ENCODE measurements at regions not wholly inside any gene's neighbourhood (a gene's known extent, or its start where the extent isn't known, plus 50 kb on each side); places are given as distances from the start of the nearest gene placed in this dataset.
"Not testable (repeated sequence)": the region's sequence is repeated elsewhere in the genome, so short reads cannot be mapped to it uniquely, and the experiment has no call there.

DNA sequence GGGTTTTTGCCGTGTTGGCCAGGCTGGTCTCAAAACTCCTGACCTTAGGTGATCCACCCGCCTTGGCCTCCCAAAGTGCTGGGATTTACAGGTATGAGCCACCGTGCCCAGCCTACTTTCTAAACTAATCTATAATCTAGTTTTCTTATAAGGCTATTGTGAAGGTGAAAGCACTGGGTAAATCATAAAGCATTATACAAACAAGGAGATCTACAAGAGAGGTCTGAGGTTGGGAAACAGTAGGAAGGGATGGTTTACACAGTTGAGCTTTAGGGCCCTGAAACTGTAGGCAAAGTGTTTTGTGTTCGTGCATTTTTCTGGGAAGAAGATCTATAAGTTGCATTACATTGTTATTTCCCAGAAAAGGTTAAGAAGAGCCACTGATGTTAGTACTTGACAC lies 84.9 kb upstream of the MED13 start:
- WGBS = 88% methylated on average over 4 of the region's 4 CpGs
- no peaks in the 10 kb centered on the region for H3K9me3 ChIP-seq
- no peaks in the 10 kb centered on the region for H3K4me1 ChIP-seq
- H3K4me3 ChIP-seq = no peak overlapping the region
- H3K27ac ChIP-seq = no peak overlapping the region
- no peak for DNase-seq (ENCODE audit: low spot score in 2 of 2)
- no peak for TF ChIP-seq EP300 (IDR thresholded peaks at IDR 0.05)
- TF ChIP-seq POLR2A (IDR thresholded peaks at IDR 0.05) = no peak
- TF ChIP-seq, protein P1, sequence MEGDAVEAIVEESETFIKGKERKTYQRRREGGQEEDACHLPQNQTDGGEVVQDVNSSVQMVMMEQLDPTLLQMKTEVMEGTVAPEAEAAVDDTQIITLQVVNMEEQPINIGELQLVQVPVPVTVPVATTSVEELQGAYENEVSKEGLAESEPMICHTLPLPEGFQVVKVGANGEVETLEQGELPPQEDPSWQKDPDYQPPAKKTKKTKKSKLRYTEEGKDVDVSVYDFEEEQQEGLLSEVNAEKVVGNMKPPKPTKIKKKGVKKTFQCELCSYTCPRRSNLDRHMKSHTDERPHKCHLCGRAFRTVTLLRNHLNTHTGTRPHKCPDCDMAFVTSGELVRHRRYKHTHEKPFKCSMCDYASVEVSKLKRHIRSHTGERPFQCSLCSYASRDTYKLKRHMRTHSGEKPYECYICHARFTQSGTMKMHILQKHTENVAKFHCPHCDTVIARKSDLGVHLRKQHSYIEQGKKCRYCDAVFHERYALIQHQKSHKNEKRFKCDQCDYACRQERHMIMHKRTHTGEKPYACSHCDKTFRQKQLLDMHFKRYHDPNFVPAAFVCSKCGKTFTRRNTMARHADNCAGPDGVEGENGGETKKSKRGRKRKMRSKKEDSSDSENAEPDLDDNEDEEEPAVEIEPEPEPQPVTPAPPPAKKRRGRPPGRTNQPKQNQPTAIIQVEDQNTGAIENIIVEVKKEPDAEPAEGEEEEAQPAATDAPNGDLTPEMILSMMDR (IDR thresholded peaks at IDR 0.05) = no peak
- no peak for TF ChIP-seq POLR2AphosphoS5 (IDR thresholded peaks at IDR 0.05)
- H3K36me3 ChIP-seq = no peaks in the 10 kb centered on the region
- H3K27me3 ChIP-seq = peaks cover 3% of the 10 kb centered on the region

DNA sequence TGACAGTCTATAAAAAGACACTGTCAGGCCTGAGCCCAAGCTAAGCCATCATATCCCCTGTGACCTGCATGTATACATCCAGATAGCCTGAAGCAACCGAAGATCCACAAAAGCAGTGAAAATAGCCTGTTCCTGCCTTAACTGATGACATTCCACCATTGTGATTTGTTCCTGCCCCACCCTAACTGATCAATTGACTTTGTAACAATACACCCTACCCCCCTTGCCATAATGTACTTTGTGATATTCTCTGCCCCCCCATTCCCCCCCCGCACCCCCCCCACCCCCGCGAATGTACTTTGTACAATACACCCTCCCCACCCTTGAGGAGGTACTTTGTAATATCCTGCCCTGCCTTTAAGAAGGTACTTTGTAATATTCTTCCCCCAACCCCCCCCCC lies 82.2 kb upstream of the MED13 start:
- no peak for DNase-seq (ENCODE audit: low spot score in 2 of 2)
- Histone ChIP-seq H3K27ac (no peak overlapping the region), H3K4me3 (no peak overlapping the region), H3K4me1 (no peaks in the 10 kb centered on the region), H3K9me3 (no peaks in the 10 kb centered on the region), H3K27me3 (peaks cover 7% of the 10 kb centered on the region), H3K36me3 (no peaks in the 10 kb centered on the region)
- 77% methylated on average over 4 of the region's 4 CpGs for WGBS
- TF ChIP-seq, protein P1 (IDR thresholded peaks at IDR 0.05) = no peak
- TF ChIP-seq EP300 (IDR thresholded peaks at IDR 0.05) (no peak), POLR2A (IDR thresholded peaks at IDR 0.05) (no peak), POLR2AphosphoS5 (IDR thresholded peaks at IDR 0.05) (no peak)

DNA sequence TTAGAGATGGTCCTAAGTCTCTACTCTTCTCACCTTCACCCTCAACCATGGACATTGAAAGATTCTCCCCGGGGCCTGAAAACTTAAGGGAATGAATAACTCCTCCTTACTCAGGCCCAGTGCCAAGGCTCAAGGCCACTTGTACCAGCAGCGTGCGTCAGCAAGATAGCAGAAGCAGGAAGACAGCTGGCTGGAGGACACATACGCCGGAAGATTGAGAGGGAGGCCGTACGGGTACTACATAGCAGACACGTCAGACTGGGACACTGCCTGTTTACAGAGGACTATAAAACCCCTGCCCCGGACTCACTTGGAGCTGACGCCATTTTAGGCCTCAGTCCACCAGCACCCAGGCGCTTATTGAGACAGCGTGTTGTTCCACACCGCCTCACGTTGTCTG lies 75.8 kb upstream of the MED13 start:
- DNase-seq (ENCODE audit: low spot score in 2 of 2) = no peak
- Histone ChIP-seq H3K9me3 (no peaks in the 10 kb centered on the region), H3K4me1 (peaks cover 8% of the 10 kb centered on the region), H3K36me3 (no peaks in the 10 kb centered on the region), H3K27ac (no peak overlapping the region), H3K4me3 (no peak overlapping the region), H3K27me3 (peaks cover 43% of the 10 kb centered on the region)
- TF ChIP-seq POLR2AphosphoS5 (IDR thresholded peaks at IDR 0.05) (no peak), POLR2A (IDR thresholded peaks at IDR 0.05) (no peak), EP300 (IDR thresholded peaks at IDR 0.05) (no peak)
- TF ChIP-seq, protein P1 (IDR thresholded peaks at IDR 0.05) = no peak
- WGBS = 84% methylated on average over 14 of the region's 14 CpGs

DNA sequence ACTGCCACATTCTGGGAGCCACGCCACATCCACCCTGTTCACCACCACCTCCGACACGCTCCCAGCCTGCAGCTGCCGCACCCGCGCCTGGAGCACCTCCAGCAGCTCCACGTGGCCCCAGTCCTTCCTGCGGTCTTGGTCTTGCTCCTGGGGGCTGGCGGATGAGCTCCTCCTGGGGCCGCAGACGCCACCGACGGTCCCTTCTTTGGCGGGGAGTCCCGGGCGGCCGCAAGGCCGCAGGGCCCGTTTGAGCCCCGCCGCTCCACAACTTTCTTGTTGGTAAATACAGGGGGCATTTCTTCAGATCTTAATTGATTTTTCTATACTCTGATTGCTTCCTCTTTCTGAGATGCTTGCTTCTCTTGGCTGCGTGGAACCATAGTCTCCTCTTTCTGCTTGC lies 75.3 kb upstream of the MED13 start:
- Histone ChIP-seq H3K4me1 (peaks cover 8% of the 10 kb centered on the region), H3K36me3 (no peaks in the 10 kb centered on the region), H3K9me3 (no peaks in the 10 kb centered on the region), H3K27me3 (peaks cover 43% of the 10 kb centered on the region), H3K4me3 (no peak overlapping the region), H3K27ac (no peak overlapping the region)
- 89% methylated on average over 22 of the region's 22 CpGs for WGBS
- DNase-seq (ENCODE audit: low spot score in 2 of 2) = no peak
- no peak for TF ChIP-seq POLR2A (IDR thresholded peaks at IDR 0.05)
- TF ChIP-seq EP300 (IDR thresholded peaks at IDR 0.05) = no peak
- TF ChIP-seq POLR2AphosphoS5 (IDR thresholded peaks at IDR 0.05) = no peak
- TF ChIP-seq, protein P1 (IDR thresholded peaks at IDR 0.05) = no peak

DNA sequence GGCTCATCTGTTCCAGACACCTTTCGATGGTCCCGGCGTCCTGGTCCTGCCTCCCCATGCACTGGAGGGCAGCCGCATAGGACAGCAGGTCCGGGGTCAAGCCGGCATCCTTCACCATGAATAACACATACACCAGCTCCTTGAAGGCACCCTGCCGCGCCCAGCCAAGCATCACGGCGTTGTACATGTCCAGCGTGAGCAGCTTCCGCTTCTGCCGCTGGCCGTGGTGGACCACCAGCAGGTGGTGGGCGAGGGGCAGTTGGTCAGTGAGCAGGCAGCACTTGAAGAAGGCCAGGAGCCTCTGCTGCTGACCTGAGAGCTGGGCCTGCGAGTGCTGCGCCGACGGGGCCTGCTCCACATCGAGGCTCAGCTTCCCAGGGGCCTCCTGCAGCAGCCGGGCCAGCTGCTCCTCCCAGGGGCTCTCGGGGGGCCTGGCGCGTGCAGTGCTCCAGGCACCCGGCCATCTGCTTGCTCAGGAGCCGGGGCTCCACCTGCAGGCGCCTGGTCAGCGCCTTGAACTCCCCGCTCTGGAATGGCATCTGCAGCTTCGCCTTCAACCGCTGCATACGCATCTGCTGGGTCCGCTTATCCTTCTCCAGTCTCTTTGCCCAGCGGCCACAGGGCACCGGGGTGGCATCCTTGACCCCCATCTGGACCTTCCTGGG lies 74.7 kb upstream of the MED13 start:
- H3K9me3 ChIP-seq; H3K4me1 ChIP-seq; H3K36me3 ChIP-seq; H3K4me3 ChIP-seq; H3K27ac ChIP-seq; DNase-seq (ENCODE audit: low spot score in 2 of 2): not testable (repeated sequence)
- WGBS = 85% methylated on average over 11 of the region's 35 CpGs
- peaks cover 43% of the 10 kb centered on the region for H3K27me3 ChIP-seq

DNA sequence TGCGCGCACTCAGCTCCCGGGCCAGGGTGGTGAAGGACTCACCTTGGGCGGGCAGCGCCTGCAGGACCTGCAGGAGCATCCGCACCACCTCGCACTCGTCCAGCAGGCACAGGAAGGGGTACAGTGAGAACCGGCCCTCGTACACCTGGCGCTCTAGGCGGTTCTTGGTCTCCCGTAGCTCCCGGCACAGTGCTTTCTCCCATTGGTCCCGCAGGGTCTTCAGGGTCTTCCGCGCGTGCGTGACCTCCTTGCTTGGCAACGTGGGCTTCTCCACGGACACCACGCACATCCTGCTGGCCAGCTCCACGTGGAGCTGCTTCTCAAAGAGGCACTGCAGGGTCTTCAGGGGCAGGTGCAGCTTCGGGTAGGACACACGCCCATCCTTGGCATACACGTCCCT lies 74.1 kb upstream of the MED13 start:
- no peak overlapping the region for H3K4me3 ChIP-seq
- no peak for DNase-seq (ENCODE audit: low spot score in 2 of 2)
- H3K27ac ChIP-seq = no peak overlapping the region
- TF ChIP-seq, protein P1 (IDR thresholded peaks at IDR 0.05) = no peak
- TF ChIP-seq POLR2AphosphoS5 (IDR thresholded peaks at IDR 0.05) (no peak), POLR2A (IDR thresholded peaks at IDR 0.05) (no peak), EP300 (IDR thresholded peaks at IDR 0.05) (no peak)
- H3K4me1 ChIP-seq = peaks cover 8% of the 10 kb centered on the region
- H3K9me3 ChIP-seq = no peaks in the 10 kb centered on the region
- no peaks in the 10 kb centered on the region for H3K36me3 ChIP-seq
- 77% methylated on average over 22 of the region's 26 CpGs for WGBS
- H3K27me3 ChIP-seq = peaks cover 36% of the 10 kb centered on the region

DNA sequence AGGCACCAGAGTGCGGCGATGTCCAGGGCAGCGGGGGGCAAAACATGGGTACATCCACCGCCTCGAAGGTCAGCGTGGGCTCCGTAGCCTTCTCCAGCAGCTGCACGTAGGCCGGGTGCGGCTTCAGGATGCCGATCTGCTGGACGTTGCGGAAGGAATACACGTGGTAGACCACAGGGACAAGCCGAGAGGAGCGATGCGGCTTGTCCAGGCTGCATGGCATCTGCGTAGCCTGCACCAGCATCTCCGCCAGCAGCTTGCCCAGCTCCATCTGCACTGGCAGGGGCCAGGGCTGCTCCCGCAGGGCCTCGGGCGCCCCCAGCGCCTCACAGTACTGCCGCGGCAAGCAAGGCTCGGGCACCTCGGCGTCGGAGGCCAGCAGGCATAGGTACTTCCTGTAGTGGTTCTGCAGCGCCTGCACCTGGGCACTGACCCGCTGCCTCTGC lies 73.6 kb upstream of the MED13 start:
- Histone ChIP-seq H3K4me3 (peak overlapping the region; percentile 26), H3K27me3 (peaks cover 36% of the 10 kb centered on the region)
- H3K9me3 ChIP-seq; H3K27ac ChIP-seq; DNase-seq (ENCODE audit: low spot score in 2 of 2); H3K36me3 ChIP-seq; H3K4me1 ChIP-seq: not testable (repeated sequence)
- 45% methylated on average over 2 of the region's 31 CpGs for WGBS

Measured in suprapubic skin (tissue), 4 donors.